Vagina (tissue), 2 donors: ENCODE measurements at regions not wholly inside any gene's neighbourhood (a gene's known extent, or its start where the extent isn't known, plus 50 kb on each side); places are given as distances from the start of the nearest gene placed in this dataset.

Experiments used
- POLR2A ChIP-seq, 2 donors: fragments of 450-650 bp; IDR thresholded peaks; one replicate each; pipeline ENCODE4 v1.6.1; 2017; ENCODE audit warnings: antibody characterized with exemption in 2 of 2, mild to moderate bottlenecking in 2 of 2, moderate library complexity in 2 of 2
- TF ChIP-seq, protein P1 (sequence below), 3 experiments: fragments of 450-650 bp in 2 of 3; fragments of 200-600 bp in 1 of 3; sonication (generic) in 1 of 3; IDR thresholded peaks; one replicate each; pipeline ENCODE4 v1.5.1; 2017 to 2019; ENCODE audit warnings: antibody characterized with exemption in 3 of 3, mild to moderate bottlenecking in 2 of 3, moderate library complexity in 2 of 3

DNA sequence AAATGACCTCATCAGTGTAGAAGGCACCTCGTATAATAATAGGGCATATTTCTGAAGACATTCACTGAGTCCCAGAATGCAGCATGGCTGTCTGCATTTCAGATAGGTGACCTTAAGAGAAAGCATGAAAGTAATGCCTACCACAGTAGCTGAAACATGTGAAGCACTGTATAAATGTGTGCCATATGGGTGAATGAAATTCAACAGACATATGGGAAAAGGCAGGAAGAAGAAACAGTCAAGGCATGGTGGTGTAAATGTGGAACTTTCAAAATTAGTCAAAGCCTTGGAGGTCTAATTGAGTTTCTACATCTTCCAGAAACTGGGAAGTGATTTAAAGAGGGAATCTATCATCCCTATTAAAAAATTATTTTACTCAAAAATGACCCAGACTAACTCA lies 698.2 kb upstream of the GOT2 start:
- TF ChIP-seq POLR2A (IDR thresholded peaks at IDR 0.05): no peak
- TF ChIP-seq, protein P1, sequence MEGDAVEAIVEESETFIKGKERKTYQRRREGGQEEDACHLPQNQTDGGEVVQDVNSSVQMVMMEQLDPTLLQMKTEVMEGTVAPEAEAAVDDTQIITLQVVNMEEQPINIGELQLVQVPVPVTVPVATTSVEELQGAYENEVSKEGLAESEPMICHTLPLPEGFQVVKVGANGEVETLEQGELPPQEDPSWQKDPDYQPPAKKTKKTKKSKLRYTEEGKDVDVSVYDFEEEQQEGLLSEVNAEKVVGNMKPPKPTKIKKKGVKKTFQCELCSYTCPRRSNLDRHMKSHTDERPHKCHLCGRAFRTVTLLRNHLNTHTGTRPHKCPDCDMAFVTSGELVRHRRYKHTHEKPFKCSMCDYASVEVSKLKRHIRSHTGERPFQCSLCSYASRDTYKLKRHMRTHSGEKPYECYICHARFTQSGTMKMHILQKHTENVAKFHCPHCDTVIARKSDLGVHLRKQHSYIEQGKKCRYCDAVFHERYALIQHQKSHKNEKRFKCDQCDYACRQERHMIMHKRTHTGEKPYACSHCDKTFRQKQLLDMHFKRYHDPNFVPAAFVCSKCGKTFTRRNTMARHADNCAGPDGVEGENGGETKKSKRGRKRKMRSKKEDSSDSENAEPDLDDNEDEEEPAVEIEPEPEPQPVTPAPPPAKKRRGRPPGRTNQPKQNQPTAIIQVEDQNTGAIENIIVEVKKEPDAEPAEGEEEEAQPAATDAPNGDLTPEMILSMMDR (IDR thresholded peaks at IDR 0.05): no peak
